Body of pancreas (tissue), 4 donors: ENCODE measurements at regions not wholly inside any gene's neighbourhood (a gene's known extent, or its start where the extent isn't known, plus 50 kb on each side); places are given as distances from the start of the nearest gene placed in this dataset.

Experiments
- ATAC-seq: fragments of 150-250 bp; one replicate; pipeline ENCODE4 v1.9.1; 2016
- DNase-seq, 4 donors: peaks; one replicate each; pipeline ENCODE4 v3.0.0-alpha.2; 2019
- H3K27ac ChIP-seq, 4 donors: fragments of 200-600 bp; sonication (generic); 1 replicate in 3 of 4; 2 replicates in 1 of 4; pipeline versions ENCODE4 v1.5.1 to v1.6.1; 2016 to 2019; ENCODE audit warnings: mild to moderate bottlenecking in 1 of 4, mixed read lengths in 1 of 4, moderate library complexity in 1 of 4
- H3K27me3 ChIP-seq, 2 donors: fragments of 200-600 bp; sonication (generic); one replicate each; pipeline ENCODE4 v1.6.0; 2016; ENCODE audit warnings: mild to moderate bottlenecking in 1 of 2
- H3K36me3 ChIP-seq, 2 donors: fragments of 200-600 bp; sonication (generic); replicated peaks in 1 of 2; 2 replicates each; pipeline ENCODE4 v1.5.1; 2016; ENCODE audit warnings: low read depth in 2 of 2; ENCODE audit not compliant: insufficient read depth in 1 of 2
- H3K4me1 ChIP-seq: fragments of 200-600 bp; sonication (generic); one replicate; pipeline ENCODE4 v1.6.0; 2016
- H3K4me3 ChIP-seq, 2 donors: fragments of 200-600 bp; sonication (generic); 1 replicate in 1 of 2; 2 replicates in 1 of 2; pipeline ENCODE4 v1.5.1; 2016 to 2019
- H3K9me3 ChIP-seq, 3 donors: fragments of 200-600 bp; sonication (generic); 1 replicate in 2 of 3; 2 replicates in 1 of 3; pipeline ENCODE4 v1.5.1; 2016
- CTCF ChIP-seq, 7 experiments: fragments of 450-650 bp in 4 of 7; fragments of 200-600 bp in 3 of 7; sonication (generic) in 3 of 7; IDR thresholded peaks; one replicate each; pipeline ENCODE4 v1.5.1; 2016 to 2019; ENCODE audit warnings: antibody characterized with exemption in 7 of 7
- POLR2A ChIP-seq, 3 donors: fragments of 450-650 bp; IDR thresholded peaks; one replicate each; pipeline ENCODE4 v1.6.1; 2016; ENCODE audit warnings: antibody characterized with exemption in 3 of 3, mild to moderate bottlenecking in 2 of 3
- WGBS, 2 donors: methylation state at CpG; one replicate each; pipeline ENCODE4 v1.1.5; 2017; 5-methylcytosine and 5-hydroxymethylcytosine counted together
- intact Hi-C: fragments of 100-400 bp; cut with DNase I; formaldehyde crosslinking; loops from one replicate; pipeline ENCODE4 v1.15.1; 2023

GRCh38 chr2:164288235-164288634 is 333.0 kb downstream of the GRB14 start:
- TF ChIP-seq CTCF (IDR thresholded peaks at IDR 0.05) (no peak), POLR2A (IDR thresholded peaks at IDR 0.05) (no peak)
- Histone ChIP-seq H3K36me3 (no peaks in the 10 kb centered on the region), H3K9me3 (no peaks in the 10 kb centered on the region), H3K27ac (no peak overlapping the region), H3K27me3 (no peaks in the 10 kb centered on the region), H3K4me1 (no peaks in the 10 kb centered on the region), H3K4me3 (no peak overlapping the region)
- intact Hi-C loops, result no loop called here
- 50 to 62% methylated on average over 4 of the region's 4 CpGs for WGBS, 2 donors
- DNase-seq, result no peak
- no peak for ATAC-seq

GRCh38 chr2:164287056-164287455 is 334.2 kb downstream of the GRB14 start:
- Histone ChIP-seq H3K27ac (no peak overlapping the region), H3K27me3 (no peaks in the 10 kb centered on the region), H3K36me3 (no peaks in the 10 kb centered on the region), H3K9me3 (no peaks in the 10 kb centered on the region), H3K4me1 (no peaks in the 10 kb centered on the region), H3K4me3 (no peak overlapping the region)
- intact Hi-C loops, result no loop called here
- 65 to 69% methylated on average over 2 of the region's 2 CpGs for WGBS, 2 donors
- DNase-seq (no peak), ATAC-seq (no peak)
- TF ChIP-seq CTCF (IDR thresholded peaks at IDR 0.05), result no peak
- no peak for TF ChIP-seq POLR2A (IDR thresholded peaks at IDR 0.05)

- H3K27ac ChIP-seq, result no peak overlapping the region
- H3K4me3 ChIP-seq, result no peak overlapping the region
- WGBS, 2 donors, result 57 to 78% methylated on average over 2 of the region's 2 CpGs
- TF ChIP-seq CTCF (IDR thresholded peaks at IDR 0.05), result no peak
- TF ChIP-seq POLR2A (IDR thresholded peaks at IDR 0.05), result no peak
- intact Hi-C loops, result no loop called here
- ATAC-seq (no peak), DNase-seq (no peak)
- no peaks in the 10 kb centered on the region for H3K9me3 ChIP-seq
- no peaks in the 10 kb centered on the region for H3K36me3 ChIP-seq
- no peaks in the 10 kb centered on the region for H3K4me1 ChIP-seq
- H3K27me3 ChIP-seq, result no peaks in the 10 kb centered on the region
Observed at GRCh38 chr2:164285576-164285975, 335.7 kb downstream of the GRB14 start.

- WGBS, 2 donors, result 43 to 62% methylated on average over 1 of the region's 1 CpG
- H3K9me3 ChIP-seq, result no peaks in the 10 kb centered on the region
- intact Hi-C loops, result no loop called here
- ATAC-seq (no peak), DNase-seq (no peak)
- TF ChIP-seq CTCF (IDR thresholded peaks at IDR 0.05) (no peak), POLR2A (IDR thresholded peaks at IDR 0.05) (no peak)
- no peaks in the 10 kb centered on the region for H3K27me3 ChIP-seq
- no peaks in the 10 kb centered on the region for H3K4me1 ChIP-seq
- no peak overlapping the region for H3K4me3 ChIP-seq
- no peak overlapping the region for H3K27ac ChIP-seq
- H3K36me3 ChIP-seq, result no peaks in the 10 kb centered on the region
Observed at GRCh38 chr2:164281896-164282295, 339.4 kb downstream of the GRB14 start.

GRCh38 chr2:164275659-164276058 is 345.6 kb downstream of the GRB14 start:
- H3K36me3 ChIP-seq, result no peaks in the 10 kb centered on the region
- intact Hi-C loops, result no loop called here
- no peaks in the 10 kb centered on the region for H3K9me3 ChIP-seq
- no peaks in the 10 kb centered on the region for H3K4me1 ChIP-seq
- ATAC-seq (no peak), DNase-seq (no peak)
- H3K4me3 ChIP-seq, result no peak overlapping the region
- H3K27ac ChIP-seq, result no peak overlapping the region
- H3K27me3 ChIP-seq, result no peaks in the 10 kb centered on the region
- TF ChIP-seq POLR2A (IDR thresholded peaks at IDR 0.05) (no peak), CTCF (IDR thresholded peaks at IDR 0.05) (no peak)
